SKM-1 treated with dmso at 0.1 percent for 144 hours (cell line): ENCODE measurements at regions not wholly inside any gene's neighbourhood (a gene's known extent, or its start where the extent isn't known, plus 50 kb on each side); places are given as distances from the start of the nearest gene placed in this dataset.
A peak's percentile ranks its signal among the peaks of the same experiment; 100 is the strongest.
"Not testable (repeated sequence)": the region's sequence is repeated elsewhere in the genome, so short reads cannot be mapped to it uniquely, and the experiment has no call there.

ENCODE experiments used
- DNase-seq: peaks from one replicate; lab custom pipeline; 2025; ENCODE audit not compliant: unreplicated experiment; lab: John Stamatoyannopoulos, UW

DNA sequence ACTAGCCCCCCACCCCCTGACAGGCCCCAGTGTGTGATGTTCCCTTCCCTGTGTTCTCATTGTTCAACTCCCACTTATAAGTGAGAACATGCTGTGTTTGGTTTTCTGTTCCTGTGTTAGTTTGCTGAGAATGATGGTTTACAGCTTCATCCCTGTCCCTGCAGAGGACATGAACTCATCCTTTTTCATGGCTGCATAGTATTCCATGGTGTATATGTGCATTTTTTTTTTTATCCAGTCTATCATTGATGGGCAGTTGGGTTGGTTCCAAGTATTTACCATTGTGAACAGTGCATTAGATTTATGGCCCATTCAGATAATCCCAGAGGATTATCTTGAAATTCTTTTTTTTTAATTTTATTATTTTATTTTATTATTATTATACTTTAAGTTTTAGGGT, 872.5 kb upstream of the ARRDC3 start:
- not testable (repeated sequence) for DNase-seq

DNA sequence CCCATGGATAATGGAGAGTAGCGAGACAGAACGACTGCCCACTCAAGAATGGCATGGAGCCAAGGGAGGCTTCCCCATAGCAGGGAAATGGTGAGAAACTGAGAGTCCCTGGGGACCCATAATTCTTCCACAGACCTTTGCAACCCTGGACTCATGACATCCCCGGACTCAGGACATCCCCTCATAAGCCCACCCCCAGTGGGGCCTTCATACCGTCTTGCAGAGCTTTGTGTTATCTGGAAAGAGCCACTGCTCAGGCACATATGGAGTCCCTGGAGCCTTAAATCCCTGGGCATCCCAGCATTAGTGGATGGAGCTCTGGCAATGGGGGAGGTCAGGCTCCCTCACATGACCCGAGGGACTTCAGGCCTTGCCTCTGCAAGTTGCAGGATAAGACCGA, 865.4 kb upstream of the ARRDC3 start:
- no peak for DNase-seq

DNA sequence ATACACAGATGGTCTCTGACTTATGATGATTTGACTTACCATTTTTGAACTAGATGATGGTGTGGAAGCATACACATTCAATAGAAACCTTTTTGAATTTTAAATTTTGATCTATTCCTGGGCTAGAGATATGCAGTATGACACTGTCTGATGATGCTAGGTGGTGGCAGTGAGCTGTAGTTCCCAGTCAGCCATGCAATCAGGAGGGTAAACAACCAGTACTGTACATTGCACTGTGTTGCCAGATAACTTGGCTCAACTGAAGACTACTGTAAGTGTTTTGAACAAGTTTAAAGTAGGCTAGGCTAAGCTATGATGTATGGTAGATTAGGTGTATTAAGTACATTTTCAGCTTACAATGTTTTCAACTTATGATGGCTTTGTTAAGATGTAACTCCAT, 859.1 kb upstream of the ARRDC3 start:
- DNase-seq: no peak

DNA sequence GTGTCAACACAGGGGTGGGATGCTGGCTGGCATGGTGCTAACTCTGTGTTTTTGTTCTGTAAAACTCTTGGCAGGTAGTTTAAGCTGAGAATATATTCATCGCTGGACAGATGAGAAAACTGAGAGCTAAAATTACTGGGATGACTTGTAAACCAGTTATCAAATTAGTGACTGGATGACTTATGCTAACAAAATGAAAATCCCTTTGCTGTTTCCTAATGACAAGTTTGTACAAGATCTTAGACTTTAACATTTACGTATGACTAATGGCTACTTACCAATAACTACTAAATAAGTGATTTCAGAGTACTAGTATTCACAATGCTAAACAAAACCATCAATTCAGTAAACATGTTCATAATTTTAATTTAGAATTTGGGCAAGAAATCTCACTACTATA, 854.8 kb upstream of the ARRDC3 start:
- DNase-seq: no peak

DNA sequence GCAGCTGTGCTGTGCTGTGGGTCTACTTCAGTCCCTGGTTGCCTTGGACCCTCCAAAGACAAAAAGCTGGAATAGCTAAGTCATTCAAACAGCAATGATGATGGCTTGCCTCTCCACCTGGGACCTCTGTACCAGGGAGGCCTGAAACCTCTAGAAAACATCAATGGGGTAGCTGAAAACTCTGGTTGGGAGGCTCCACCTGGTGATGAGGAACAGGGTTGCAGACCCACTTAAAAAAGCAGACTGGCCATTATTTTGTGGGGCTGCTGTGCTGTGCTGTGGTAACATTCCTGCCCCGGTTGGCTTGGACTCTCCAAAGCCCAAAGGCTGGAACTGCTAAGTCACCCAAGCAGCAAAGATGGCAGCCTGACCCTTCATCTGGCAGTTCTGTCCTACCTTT, 839.3 kb upstream of the ARRDC3 start:
- no peak for DNase-seq

DNA sequence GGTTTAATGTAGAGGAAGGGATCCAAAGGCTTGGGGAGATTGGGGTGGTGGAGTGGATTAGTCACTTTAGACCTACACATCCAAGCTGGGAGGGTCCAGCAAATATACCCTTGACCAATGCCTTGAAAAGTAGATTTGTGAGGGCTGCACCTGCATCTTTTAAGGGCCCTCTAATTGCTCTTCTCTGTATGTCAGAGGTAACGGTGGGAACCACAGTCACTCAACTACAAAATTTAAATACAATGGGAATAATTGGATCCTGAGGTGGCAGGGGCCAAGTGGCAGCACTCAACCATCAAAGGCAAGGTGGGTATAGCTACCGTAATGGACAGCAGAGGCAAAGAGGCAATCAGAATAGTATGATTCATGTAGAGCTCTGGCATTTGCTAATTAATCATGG, 833.7 kb upstream of the ARRDC3 start:
- DNase-seq: not testable (repeated sequence)

DNA sequence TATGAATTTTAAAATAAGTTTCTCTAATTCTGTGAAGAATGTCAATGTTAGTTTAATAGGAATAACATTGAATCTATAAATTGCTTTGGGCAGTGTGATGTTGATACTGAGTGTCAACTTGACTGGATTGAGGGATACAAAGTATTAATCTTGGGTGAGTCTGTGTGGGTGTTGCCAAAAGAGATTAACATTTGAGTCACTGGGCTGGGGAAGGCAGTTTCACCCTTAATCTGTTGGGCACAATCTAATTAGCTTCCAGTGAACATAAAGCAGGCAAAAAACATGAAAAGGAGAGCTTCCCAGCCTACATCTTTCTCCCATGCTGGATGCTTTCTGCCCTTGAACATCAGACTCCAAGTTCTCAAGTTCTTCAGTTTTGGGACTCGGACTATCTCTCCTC, 832.0 kb upstream of the ARRDC3 start:
- DNase-seq: no peak

DNA sequence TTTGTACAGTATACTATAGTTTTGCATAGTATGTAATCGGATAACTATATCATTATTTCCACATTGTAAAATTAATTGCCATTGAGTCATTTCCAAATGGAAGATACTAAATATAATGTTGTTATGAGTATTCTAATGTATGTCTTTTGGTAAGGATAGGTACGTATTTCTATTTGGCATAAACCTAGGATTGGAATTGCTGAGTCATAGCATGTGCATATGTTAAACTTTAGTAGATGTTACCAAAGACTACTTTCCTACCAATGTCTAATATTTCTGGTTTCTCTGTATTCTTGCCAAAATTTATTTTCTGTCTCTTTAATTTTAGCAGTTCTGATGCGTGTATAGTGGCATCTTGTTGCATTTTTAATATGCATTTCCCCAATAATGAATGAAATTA, 825.1 kb upstream of the ARRDC3 start:
- no peak for DNase-seq

DNA sequence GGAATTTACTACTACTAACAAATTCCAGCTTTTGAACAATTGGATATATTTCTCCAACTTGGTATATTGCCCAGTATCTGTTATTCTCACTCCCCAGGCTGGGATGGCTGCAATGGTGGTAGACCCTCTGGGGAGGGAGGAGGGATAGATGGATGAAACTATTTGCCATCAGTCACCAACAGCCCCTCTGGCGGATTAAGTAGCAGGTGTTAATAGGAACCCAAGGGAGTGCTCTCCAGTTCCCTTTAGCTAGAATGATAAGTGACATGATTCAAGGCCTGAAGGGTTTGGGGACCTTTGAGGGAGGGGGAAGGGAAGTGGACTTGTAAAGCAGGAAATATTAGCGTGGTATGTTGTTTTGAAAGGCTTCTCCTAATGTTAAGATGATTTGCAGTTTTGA, 824.0 kb upstream of the ARRDC3 start:
- no peak for DNase-seq

DNA sequence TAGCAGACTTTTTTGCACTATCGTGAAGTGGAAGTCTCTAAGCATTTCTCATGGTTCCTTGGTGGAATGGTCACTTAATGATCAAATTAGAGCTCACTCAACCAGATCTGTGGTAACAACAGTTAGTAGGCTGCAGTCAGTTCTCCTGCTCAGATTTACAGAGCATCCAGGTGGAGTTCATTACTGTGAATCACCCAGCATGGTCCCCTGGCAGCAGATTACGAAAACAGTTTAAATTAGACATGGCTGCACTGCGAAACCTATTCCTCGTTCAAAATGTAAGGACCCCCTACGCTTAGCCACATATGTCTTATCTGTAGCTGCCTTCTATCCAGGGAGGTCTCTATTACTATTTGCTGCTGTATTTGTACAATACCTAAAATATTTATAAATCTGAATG, 823.6 kb upstream of the ARRDC3 start:
- no peak for DNase-seq

DNA sequence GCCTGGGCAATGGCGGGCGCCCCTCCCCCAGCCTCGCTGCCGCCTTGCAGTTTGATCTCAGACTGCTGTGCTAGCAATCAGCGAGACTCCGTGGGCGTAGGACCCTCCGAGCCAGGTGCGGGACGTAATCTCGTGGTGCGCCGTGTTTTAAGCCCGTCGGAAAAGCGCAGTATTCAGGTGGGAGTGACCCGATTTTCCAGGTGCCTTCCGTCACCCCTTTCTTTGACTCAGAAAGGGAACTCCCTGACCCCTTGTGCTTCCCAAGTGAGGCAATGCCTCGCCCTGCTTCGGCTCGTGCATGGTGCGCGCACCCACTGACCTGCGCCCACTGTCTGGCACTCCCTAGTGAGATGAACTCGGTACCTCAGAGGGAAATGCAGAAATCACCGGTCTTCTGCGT, 815.9 kb upstream of the ARRDC3 start:
- DNase-seq: not testable (repeated sequence)

DNA sequence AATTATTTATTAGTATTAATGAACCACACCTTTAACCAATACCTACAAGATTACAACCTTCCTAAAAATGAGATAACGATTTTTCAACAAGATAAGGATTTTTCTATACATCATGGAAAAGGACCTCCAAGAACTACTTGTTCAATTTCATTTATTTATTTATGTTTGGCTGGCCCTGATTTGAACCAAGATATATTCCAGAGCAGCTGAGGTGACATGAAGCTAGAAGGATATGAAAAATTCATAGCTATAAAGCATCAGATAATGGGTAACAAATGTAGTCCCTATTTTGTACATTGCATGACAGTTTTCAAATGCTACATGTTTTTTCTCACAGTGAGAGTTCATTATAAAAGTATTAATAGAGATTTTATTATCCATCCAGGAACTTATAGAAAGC, 798.5 kb upstream of the ARRDC3 start:
- DNase-seq: no peak

DNA sequence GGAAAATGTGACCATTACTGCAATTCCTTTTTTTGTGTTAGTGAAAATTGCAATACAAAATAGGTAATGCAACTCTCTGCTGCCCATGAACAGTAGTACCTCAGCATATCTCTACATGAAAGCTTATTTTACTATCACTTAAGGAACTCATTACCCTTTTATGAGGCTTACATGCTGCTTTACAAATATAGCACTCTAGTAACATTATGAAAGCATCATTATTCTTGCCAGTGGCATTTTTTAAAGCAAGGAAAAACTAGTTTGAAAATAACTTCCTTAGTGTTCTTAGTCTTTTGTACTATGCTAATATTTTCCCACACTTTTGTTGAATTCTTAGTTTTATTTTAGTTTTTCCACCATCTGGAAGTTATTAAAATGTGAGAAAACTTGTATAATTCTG, 797.3 kb upstream of the ARRDC3 start:
- no peak for DNase-seq

DNA sequence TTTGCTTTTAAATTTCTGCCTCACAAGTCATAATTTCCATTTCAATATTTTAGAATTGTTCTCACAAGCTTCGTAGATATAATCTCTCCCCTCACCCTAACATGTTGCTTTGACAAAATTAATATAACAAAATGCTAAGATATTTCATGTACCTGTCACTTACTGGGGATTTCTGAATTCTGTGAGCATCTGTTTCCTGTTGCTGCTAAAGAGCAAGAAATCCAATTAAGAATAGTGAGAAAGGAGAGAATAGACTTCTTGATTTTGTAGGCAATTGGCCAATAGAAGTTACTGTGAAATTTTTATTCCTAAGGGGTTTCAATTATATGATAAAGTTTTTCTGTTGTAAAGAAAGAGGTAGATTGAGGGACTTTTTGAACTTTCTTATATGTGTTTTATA, 796.5 kb upstream of the ARRDC3 start:
- no peak for DNase-seq

DNA sequence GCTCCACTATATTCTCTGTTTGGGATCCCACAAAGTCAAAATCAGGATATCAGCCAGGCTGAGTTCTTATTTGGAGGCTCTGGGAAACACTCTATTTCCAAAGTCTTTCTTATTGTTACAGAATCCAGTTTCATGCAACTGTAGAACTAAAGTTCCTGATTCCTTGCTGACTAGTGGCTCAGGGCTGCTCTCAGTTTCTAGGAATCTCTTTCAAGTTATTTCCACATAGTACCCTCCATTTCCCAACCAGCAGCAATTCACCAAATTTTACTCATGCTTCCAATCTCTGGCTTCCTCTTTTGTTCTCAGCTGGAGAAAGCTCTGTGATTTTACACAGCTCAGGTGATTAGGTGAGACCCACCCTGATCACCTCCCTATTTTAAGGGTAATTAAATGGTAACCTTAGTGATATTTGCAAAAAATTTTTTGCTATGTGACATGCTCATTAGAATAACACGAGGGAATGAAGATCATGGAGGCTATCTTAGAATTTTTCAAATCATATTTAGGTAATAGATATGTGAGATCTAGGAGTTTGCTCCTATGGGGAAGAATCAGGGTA, 794.9 kb upstream of the ARRDC3 start:
- DNase-seq: peak; percentile 32

DNA sequence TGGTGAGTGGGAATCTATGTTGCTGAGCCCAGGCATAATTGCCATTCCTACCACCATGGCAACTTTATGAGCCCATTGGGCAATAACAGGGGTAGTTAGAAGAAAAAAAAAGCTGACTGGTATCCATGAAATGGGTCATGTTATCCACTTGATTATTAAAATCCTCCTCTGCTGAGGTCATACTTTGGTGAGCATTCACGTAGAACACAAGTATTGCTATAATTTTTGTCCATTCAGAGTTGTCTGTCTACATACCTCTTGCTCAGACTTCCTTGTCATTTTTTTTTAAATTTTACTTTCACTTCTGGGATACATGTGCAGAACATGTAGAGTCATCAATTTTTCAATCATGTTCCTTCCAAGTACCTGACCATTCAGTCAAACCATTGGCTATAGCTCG, 780.8 kb upstream of the ARRDC3 start:
- DNase-seq: no peak

DNA sequence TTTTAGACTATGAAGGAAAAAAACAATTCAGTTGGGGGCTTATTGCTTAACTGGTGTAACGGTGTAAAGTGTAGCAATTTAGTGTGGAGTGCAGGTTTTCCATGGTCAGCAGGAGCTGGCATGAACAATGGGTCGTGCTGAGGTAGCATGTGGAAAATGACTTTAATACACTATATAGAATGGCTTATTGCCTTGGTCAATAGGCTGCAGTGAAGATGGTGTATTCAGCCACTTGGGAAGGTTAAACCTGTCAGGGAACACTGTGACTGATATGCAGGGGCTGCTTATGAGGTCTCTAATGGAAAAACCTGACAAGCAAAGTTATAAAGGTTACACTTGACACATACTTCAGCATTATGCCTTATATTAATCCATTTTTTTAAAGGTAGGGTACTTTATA, 764.7 kb upstream of the ARRDC3 start:
- DNase-seq: no peak

DNA sequence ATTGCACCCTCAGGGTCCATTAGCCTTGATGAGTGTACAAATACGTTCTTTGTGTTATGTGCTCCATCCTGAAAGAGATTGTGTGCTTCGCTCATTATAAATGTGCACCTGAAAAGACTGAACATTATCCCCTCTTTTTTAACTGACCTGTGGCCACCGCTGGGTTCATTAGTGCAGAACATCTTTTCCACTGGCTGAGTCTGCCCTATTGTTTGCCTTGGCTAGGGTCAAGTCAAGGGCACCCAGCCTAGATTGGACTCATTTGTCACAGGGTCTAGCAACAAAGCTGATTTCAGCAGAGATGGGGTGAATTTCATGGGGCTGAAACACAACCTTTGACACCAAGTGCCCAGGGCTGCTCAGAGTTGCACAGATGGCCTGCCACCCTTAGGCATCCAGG, 764.1 kb upstream of the ARRDC3 start:
- DNase-seq: no peak

DNA sequence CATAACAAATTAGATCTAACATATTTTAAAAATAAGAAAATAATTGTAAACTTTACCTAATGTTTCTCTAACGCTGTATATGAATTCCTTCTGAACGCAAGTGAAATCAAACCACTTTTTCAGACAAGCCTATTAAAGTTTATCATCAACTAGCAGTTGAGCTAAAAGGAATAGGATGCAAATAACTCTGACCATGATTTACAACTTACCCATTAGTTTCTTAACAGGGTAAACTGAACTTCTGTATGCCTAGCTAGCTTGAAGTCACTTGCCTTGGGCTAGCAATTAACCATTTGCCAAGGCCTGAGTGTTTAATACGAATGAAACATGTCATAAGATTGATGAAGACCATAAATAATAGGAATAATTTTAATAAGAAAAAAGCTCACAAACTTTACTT, 762.7 kb upstream of the ARRDC3 start:
- no peak for DNase-seq

DNA sequence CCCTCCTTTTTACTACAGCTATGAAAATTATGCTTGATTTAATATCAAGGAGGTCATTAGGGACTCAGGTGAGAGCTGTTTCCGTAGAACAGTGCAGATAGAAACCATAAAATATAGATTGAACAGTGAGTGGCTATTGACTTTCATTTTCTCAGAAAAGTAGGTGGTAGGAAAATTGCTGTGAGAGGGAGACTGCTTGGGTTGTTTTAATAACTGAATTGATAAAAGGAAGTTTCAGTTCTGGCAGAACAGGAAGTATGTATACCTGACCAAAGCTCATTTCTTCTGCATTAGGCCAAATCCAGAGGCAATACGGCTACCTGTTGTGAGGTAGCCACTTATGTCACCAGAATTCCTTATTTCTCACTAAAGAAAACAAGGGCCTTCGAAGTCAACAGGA, 761.7 kb upstream of the ARRDC3 start:
- DNase-seq: no peak

DNA sequence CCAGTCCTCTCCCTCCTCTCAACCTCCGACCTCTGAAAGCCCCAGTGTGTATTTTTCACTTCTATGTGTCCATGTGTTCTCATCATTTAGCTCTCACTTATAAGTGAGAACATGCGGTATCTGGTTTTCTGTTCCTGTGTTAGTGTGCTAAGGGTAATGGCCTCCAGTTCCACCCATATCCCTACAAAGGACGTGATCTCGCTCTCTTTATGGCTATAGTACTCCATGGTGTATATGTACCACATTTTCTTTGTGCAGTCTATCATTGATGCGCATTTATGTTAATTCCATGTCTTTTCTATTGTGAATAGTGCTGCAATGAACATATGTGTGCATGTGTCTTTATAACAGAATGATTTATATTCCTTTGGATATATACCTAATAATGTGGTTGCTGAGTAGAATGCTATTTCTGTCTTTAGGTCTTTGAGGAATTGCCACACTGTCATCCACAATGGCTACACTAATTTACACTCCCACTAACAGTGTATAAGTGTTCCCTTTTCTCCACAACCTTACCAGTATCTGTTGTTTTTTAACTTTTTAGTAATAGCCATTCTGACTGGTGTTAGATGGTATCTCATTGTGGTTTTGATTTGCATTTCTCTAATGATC, 749.3 kb upstream of the ARRDC3 start:
- not testable (repeated sequence) for DNase-seq

DNA sequence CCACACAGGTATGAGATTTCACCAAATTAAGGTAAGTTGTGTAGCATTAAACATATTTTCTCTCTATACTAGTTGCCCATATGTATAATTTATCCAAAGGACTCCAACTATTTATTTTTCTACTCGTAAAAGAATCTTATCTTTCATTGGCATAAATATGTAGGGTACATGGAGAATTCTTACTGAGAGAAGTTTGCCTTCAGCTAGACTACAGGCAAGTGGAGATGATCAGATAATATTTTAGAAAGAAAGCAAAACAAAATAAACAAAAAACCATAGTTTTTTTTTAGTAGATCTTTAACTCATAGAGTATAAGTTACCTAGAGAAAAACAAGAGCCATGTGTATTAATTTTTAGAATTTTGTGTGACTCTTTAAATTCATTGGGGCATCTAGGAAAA, 743.1 kb upstream of the ARRDC3 start:
- DNase-seq: no peak

DNA sequence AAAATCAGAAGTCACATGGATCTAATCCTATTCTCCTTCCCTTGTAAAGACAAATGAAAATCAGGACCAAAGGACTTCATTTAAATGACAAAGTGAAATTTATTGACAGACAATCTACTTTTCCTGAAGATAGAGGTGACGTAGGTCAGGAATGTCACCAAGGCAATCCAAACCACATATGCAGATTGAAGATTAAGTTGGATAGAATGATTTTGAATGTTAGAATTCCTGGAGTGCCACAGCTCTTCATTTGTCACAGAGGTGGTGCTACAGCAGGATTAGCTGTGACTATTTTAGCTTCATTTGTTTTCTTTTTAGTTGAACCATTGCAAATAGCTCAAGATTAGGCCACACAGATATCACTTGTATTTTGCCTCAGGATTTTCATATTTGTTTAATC, 736.0 kb upstream of the ARRDC3 start:
- DNase-seq: no peak
